A673 (cell line): ENCODE measurements at regions not wholly inside any gene's neighbourhood (a gene's known extent, or its start where the extent isn't known, plus 50 kb on each side); places are given as distances from the start of the nearest gene placed in this dataset.
"Not testable (repeated sequence)": the region's sequence is repeated elsewhere in the genome, so short reads cannot be mapped to it uniquely, and the experiment has no call there.

Source experiments
- BruUV-seq: library from RNA; stranded (reverse); fragments of 400-500 nt; replicated peaks from 2 replicates; lab custom pipeline; 2021; lab: Mats Ljungman, UMichigan
- CTCF ChIA-PET: fragments of 300-600 bp; sonication (Branson Sonifier 250); formaldehyde crosslinking; loops from one replicate; lab custom pipeline; 2022; ENCODE audit warnings: antibody characterized with exemption; lab: Charles Lee
- POLR2A ChIA-PET: fragments of 300-600 bp; sonication (Branson Sonifier 250); formaldehyde crosslinking; loops from one replicate; lab custom pipeline; 2022; ENCODE audit warnings: antibody characterized with exemption; ENCODE audit not compliant: low non-redundant PET; lab: Charles Lee
- DNase-seq: peaks from one replicate; pipeline ENCODE4 v3.0.0-alpha.2; 2015; ENCODE audit warnings: low spot score
- H3K27ac ChIP-seq: fragments of 200-600 bp; sonication (generic); 2 replicates; pipeline ENCODE4 v1.5.1; 2016; ENCODE audit warnings: mixed run types, low read depth, mild to moderate bottlenecking, mixed read lengths, antibody characterized with exemption, low read length; ENCODE audit not compliant: poor library complexity, severe bottlenecking
- H3K27me3 ChIP-seq: fragments of 200-600 bp; sonication (generic); replicated peaks from 2 replicates; pipeline ENCODE4 v1.6.1; 2017; ENCODE audit warnings: mixed run types, low read depth, mild to moderate bottlenecking, mixed read lengths, antibody characterized with exemption, low read length; ENCODE audit not compliant: insufficient read depth, poor library complexity
- H3K36me3 ChIP-seq: fragments of 200-600 bp; sonication (generic); 2 replicates; pipeline ENCODE4 v1.6.1; 2016; ENCODE audit warnings: mixed run types, mild to moderate bottlenecking, mixed read lengths, antibody characterized with exemption, low read length; ENCODE audit not compliant: insufficient read depth, poor library complexity, severe bottlenecking
- H3K4me1 ChIP-seq: fragments of 200-600 bp; sonication (generic); 2 replicates; pipeline ENCODE4 v1.6.1; 2017; ENCODE audit warnings: mixed run types, mild to moderate bottlenecking, mixed read lengths, antibody characterized with exemption, low read length; ENCODE audit not compliant: insufficient read depth, poor library complexity, severe bottlenecking
- H3K4me3 ChIP-seq: fragments of 200-600 bp; sonication (generic); 2 replicates; pipeline ENCODE4 v1.5.1; 2016; ENCODE audit warnings: low read depth, mixed run types, mild to moderate bottlenecking, mixed read lengths, low read length; ENCODE audit not compliant: poor library complexity, severe bottlenecking
- H3K9me3 ChIP-seq: fragments of 200-600 bp; sonication (generic); 2 replicates; pipeline ENCODE4 v1.6.1; 2016; ENCODE audit warnings: mixed run types, low read depth, mild to moderate bottlenecking, mixed read lengths, antibody characterized with exemption, low read length; ENCODE audit not compliant: poor library complexity, severe bottlenecking
- EZH2 ChIP-seq: fragments of 200-600 bp; sonication (generic); IDR thresholded peaks from 2 replicates; pipeline ENCODE4 v1.6.1; 2017; ENCODE audit warnings: borderline replicate concordance, low read depth, mild to moderate bottlenecking, mixed read lengths, antibody characterized with exemption, low read length; ENCODE audit not compliant: poor library complexity, severe bottlenecking
- intact Hi-C: fragments of 100-400 bp; cut with micrococcal nuclease; formaldehyde crosslinking; loops from one replicate; pipeline ENCODE4 v1.10.0; 2022; ENCODE audit not compliant: unreplicated experiment
- TF ChIP-seq, protein P1 (sequence below): fragments of 300-800, 200-600 bp; sonication (generic); conservative IDR thresholded peaks from 2 replicates; pipeline ENCODE4 v1.5.1; 2017; ENCODE audit warnings: low read depth, mild to moderate bottlenecking, antibody characterized with exemption, low read length, moderate library complexity, mixed read lengths

DNA sequence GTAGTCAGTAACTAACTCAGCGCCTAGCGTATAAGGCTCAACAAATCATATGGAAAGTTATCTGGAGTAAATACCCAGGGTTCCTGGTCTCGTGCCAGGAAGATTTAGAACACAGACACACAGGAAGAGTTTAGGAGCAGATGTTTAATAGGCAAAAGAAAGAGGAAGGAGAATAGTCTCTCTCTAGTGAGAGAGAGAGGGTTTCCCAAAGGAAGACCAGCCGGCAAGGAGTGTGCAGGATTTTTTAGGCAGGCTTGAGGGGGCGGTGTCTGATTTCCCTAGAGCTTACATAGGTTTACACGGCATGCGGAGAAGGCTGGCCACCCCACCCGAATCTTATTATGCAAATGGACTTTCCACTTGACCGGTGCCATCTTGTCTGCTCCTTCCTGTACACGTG is 284.0 kb upstream of the FRG1 start:
- ChIA-PET CTCF (no interaction called here), POLR2A (no interaction called here)
- intact Hi-C loops = no loop called here
- no peak overlapping the region for H3K4me3 ChIP-seq
- H3K4me1 ChIP-seq = no peaks in the 10 kb centered on the region
- no TSS peak for BruUV-seq
- H3K27me3 ChIP-seq = no peaks in the 10 kb centered on the region
- peak; percentile 49 for DNase-seq
- no peaks in the 10 kb centered on the region for H3K36me3 ChIP-seq
- H3K27ac ChIP-seq = no peak overlapping the region
- TF ChIP-seq, protein P1, sequence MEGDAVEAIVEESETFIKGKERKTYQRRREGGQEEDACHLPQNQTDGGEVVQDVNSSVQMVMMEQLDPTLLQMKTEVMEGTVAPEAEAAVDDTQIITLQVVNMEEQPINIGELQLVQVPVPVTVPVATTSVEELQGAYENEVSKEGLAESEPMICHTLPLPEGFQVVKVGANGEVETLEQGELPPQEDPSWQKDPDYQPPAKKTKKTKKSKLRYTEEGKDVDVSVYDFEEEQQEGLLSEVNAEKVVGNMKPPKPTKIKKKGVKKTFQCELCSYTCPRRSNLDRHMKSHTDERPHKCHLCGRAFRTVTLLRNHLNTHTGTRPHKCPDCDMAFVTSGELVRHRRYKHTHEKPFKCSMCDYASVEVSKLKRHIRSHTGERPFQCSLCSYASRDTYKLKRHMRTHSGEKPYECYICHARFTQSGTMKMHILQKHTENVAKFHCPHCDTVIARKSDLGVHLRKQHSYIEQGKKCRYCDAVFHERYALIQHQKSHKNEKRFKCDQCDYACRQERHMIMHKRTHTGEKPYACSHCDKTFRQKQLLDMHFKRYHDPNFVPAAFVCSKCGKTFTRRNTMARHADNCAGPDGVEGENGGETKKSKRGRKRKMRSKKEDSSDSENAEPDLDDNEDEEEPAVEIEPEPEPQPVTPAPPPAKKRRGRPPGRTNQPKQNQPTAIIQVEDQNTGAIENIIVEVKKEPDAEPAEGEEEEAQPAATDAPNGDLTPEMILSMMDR = no peak
- TF ChIP-seq EZH2 = no peak
- no peaks in the 10 kb centered on the region for H3K9me3 ChIP-seq

DNA sequence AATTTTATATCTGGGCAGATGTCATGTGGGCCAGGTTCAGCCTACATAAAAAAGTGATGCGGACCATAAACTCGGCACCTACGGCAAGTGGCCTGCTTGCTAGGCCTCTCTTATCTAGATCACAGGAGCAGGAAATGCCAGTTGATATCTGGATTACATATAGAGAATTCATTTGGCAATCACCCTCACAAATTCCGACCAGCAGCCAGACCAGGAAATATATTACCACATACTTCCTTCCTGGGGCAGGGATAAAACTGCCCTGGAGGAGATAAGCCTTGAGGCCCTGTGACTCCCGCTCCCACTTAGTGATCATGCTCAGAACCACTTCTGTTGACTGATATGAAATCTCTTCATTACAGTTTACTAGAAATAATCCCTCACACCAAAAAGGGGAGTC is 282.4 kb upstream of the FRG1 start:
- H3K9me3 ChIP-seq, CTCF ChIA-PET, H3K27ac ChIP-seq, H3K27me3 ChIP-seq, H3K4me3 ChIP-seq, BruUV-seq, intact Hi-C loops, H3K36me3 ChIP-seq, H3K4me1 ChIP-seq, POLR2A ChIA-PET: not testable (repeated sequence)
- DNase-seq = peak; percentile 28

DNA sequence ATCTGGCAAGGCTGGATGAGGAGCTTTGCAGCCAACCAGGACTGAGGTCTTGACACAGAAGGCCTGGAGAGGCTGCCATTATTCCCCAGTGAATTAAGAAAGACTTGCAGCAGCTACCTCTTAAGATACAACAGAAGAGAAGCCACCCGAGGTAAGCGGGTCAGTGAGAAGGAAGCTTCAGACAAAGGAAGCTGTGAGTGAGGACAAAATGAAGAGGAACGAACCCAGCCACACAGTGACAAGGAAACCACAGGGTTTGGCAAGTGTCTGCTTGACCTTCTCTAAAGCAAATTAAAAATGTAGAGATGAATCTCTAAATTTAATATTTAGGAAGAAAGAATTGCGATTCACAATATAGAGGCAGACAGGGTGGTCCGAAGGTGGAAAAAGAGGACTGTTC is 281.8 kb upstream of the FRG1 start:
- H3K4me3 ChIP-seq, H3K27me3 ChIP-seq, DNase-seq, POLR2A ChIA-PET, BruUV-seq, CTCF ChIA-PET, H3K27ac ChIP-seq, H3K4me1 ChIP-seq, intact Hi-C loops, H3K9me3 ChIP-seq, H3K36me3 ChIP-seq: not testable (repeated sequence)

DNA sequence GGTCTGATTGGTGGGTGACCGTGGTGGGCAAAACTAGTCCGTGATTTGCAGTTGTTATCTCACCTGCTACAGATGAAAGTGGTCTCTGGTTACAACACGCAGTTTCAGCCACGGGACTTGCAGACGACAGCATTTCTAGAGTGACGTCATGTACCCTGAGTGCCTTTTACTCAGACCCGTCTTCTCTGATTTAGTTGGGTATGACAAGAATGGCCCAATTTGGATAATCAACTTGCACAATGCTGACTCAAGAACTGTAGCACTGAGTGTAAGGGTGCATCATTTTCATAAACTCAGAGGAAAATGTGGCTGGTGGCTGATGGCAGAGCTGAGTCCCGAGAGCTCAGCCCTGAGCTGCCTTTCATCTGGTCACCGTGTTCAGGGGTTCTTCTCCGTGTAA is 281.4 kb upstream of the FRG1 start:
- H3K27ac ChIP-seq = no peak overlapping the region
- H3K9me3 ChIP-seq = no peaks in the 10 kb centered on the region
- H3K4me3 ChIP-seq = no peak overlapping the region
- CTCF ChIA-PET = no interaction called here
- no peaks in the 10 kb centered on the region for H3K4me1 ChIP-seq
- TF ChIP-seq EZH2 = no peak
- TF ChIP-seq, protein P1 = no peak
- DNase-seq = no peak
- H3K36me3 ChIP-seq = no peaks in the 10 kb centered on the region
- intact Hi-C loops = no loop called here
- no peaks in the 10 kb centered on the region for H3K27me3 ChIP-seq
- POLR2A ChIA-PET = no interaction called here
- BruUV-seq = no TSS peak
